ENCODE measurements at regions not wholly inside any gene's neighbourhood (a gene's known extent, or its start where the extent isn't known, plus 50 kb on each side); places are given as distances from the start of the nearest gene placed in this dataset.

DNA sequence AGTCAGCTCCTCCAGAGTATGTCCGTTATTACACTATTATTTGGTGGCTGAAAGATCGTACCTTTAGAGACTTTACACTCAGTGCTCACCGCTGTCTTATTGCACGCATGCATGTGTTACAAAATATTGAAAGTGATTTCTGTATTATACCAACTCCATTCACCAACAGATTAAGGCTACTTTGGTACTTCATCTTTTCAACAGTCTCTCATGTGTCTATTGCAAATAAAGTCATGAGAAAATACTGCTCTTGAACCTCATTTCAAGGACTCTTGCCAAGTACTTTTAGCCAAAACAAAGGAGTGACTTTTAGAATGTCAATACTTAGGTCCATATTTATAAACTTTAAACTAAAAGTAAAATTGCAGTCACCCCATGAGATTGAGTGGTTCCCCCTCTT lies 503.6 kb downstream of the TMEM121 start:
- H3K36me3 ChIP-seq (ENCODE audit: control insufficient read depth, insufficient read depth, low read length), result no peaks in the 10 kb centered on the region
- DNase-seq (no peak), ATAC-seq (no peak)
- Mint-ChIP-seq H3K27me3 (ENCODE audit: low read depth in 2 of 2) (peaks cover 3 to 9% of the 10 kb centered on the region in 2 donors), H3K4me3 (no peak overlapping the region), H3K4me1 (peaks cover 6 to 8% of the 10 kb centered on the region in 2 donors), H3K27ac (no peak overlapping the region), H3K36me3 (no peaks in the 10 kb centered on the region), H3K9me3 (no peaks in the 10 kb centered on the region)
- 92% methylated on average over 2 of the region's 4 CpGs for WGBS (ENCODE audit: insufficient coverage)
- intact Hi-C loops (cut with micrococcal nuclease), result no loop called here
- peaks cover 8% of the 10 kb centered on the region for H3K4me1 ChIP-seq (ENCODE audit: control insufficient read depth, insufficient read depth, low read length)
- H3K27me3 ChIP-seq (ENCODE audit: control insufficient read depth, insufficient read depth, low read length), result peaks cover 7% of the 10 kb centered on the region
- no peak overlapping the region for H3K4me3 ChIP-seq (ENCODE audit: low read length)
- H3K27ac ChIP-seq (ENCODE audit: low read length), result no peak overlapping the region
- TF ChIP-seq, protein P1, sequence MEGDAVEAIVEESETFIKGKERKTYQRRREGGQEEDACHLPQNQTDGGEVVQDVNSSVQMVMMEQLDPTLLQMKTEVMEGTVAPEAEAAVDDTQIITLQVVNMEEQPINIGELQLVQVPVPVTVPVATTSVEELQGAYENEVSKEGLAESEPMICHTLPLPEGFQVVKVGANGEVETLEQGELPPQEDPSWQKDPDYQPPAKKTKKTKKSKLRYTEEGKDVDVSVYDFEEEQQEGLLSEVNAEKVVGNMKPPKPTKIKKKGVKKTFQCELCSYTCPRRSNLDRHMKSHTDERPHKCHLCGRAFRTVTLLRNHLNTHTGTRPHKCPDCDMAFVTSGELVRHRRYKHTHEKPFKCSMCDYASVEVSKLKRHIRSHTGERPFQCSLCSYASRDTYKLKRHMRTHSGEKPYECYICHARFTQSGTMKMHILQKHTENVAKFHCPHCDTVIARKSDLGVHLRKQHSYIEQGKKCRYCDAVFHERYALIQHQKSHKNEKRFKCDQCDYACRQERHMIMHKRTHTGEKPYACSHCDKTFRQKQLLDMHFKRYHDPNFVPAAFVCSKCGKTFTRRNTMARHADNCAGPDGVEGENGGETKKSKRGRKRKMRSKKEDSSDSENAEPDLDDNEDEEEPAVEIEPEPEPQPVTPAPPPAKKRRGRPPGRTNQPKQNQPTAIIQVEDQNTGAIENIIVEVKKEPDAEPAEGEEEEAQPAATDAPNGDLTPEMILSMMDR (IDR thresholded peaks at IDR 0.05), result no peak
- no peaks in the 10 kb centered on the region for H3K9me3 ChIP-seq (ENCODE audit: control insufficient read depth, insufficient read depth, low read length)

DNA sequence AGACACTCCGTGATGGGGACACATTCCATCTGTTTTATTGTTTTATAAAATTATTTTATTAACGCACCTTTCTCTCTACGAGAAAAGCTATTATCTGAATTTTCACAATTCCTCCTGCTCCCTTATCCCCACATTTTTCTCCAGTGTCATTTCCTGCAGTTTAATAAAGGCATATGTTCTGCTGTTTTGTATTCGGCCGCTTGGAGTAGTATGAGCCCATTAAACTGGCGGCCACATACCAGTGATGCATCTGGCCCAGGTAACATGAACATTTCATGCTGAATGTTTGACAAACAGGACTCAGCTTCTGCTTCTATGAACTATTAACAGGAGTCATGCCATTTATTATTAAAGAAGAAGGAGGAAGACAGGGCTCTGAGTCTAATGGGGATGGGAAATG lies 511.0 kb downstream of the TMEM121 start:
- Histone ChIP-seq H3K36me3 (ENCODE audit: control insufficient read depth, insufficient read depth, low read length) (no peaks in the 10 kb centered on the region), H3K4me1 (ENCODE audit: control insufficient read depth, insufficient read depth, low read length) (no peaks in the 10 kb centered on the region), H3K27me3 (ENCODE audit: control insufficient read depth, insufficient read depth, low read length) (no peaks in the 10 kb centered on the region), H3K4me3 (ENCODE audit: low read length) (no peak overlapping the region), H3K9me3 (ENCODE audit: control insufficient read depth, insufficient read depth, low read length) (no peaks in the 10 kb centered on the region), H3K27ac (ENCODE audit: low read length) (no peak overlapping the region)
- Mint-ChIP-seq H3K27me3 (ENCODE audit: low read depth in 2 of 2) (peaks cover 10 to 20% of the 10 kb centered on the region in 2 donors), H3K4me3 (no peak overlapping the region), H3K36me3 (no peaks in the 10 kb centered on the region), H3K27ac (no peak overlapping the region), H3K9me3 (no peaks in the 10 kb centered on the region), H3K4me1 (no peaks in the 10 kb centered on the region)
- ATAC-seq (no peak), DNase-seq (no peak)
- intact Hi-C loops (cut with micrococcal nuclease), result no loop called here
- TF ChIP-seq, protein P1 (IDR thresholded peaks at IDR 0.05), result no peak
- WGBS (ENCODE audit: insufficient coverage), result 83% methylated on average over 5 of the region's 6 CpGs

DNA sequence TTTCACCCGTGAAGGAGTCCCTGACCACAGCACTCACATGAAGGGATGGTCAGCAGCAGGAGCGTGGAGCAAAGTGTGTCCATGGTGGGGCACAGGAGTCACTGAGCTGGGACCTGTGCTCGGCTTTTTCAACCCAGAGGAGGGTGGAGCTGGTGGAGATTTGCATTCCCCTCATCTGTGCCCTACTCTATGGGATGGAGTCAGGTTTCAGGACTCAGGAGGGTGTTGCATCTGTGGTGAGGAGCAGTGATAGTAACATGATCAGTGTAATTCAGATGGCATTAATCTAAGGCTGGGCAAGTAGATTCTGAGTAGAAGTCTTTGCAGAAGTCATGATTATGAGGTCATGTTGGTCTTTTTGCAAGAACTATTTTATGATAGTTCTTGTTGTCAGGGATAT lies 511.9 kb downstream of the TMEM121 start:
- Histone ChIP-seq H3K4me1 (ENCODE audit: control insufficient read depth, insufficient read depth, low read length) (no peaks in the 10 kb centered on the region), H3K36me3 (ENCODE audit: control insufficient read depth, insufficient read depth, low read length) (no peaks in the 10 kb centered on the region), H3K27ac (ENCODE audit: low read length) (no peak overlapping the region), H3K4me3 (ENCODE audit: low read length) (no peak overlapping the region), H3K27me3 (ENCODE audit: control insufficient read depth, insufficient read depth, low read length) (no peaks in the 10 kb centered on the region), H3K9me3 (ENCODE audit: control insufficient read depth, insufficient read depth, low read length) (no peaks in the 10 kb centered on the region)
- H3K36me3 Mint-ChIP-seq, result no peaks in the 10 kb centered on the region
- WGBS (ENCODE audit: insufficient coverage), result 64% methylated on average over 3 of the region's 3 CpGs
- ATAC-seq, result no peak
- H3K4me1 Mint-ChIP-seq, result no peaks in the 10 kb centered on the region
- intact Hi-C loops (cut with micrococcal nuclease), result no loop called here
- H3K9me3 Mint-ChIP-seq, result no peaks in the 10 kb centered on the region
- no peak overlapping the region for H3K27ac Mint-ChIP-seq
- DNase-seq, result no peak
- no peak overlapping the region for H3K4me3 Mint-ChIP-seq
- peaks cover 15 to 29% of the 10 kb centered on the region in 2 donors for H3K27me3 Mint-ChIP-seq (ENCODE audit: low read depth in 2 of 2)
- TF ChIP-seq, protein P1 (IDR thresholded peaks at IDR 0.05), result no peak

DNA sequence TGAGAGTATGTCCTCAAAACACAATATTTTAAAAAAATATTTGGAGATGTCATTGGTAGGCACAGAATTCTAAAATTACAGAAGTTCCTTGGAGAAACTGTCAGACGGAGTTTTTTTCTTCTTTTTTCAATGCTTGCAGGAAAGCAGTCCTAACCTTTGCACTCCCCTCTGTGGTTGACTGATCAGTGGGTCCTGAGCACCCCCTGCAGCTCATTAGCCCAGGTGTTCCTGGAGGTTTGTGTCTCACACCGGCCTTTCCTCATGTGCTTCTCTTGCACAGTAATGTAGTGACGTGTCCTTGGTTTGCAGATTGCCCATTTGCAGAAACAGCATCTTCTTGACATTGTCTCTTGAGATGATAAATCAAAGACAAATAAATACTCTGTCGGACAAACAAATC lies 513.0 kb downstream of the TMEM121 start:
- H3K36me3 Mint-ChIP-seq, result no peaks in the 10 kb centered on the region
- H3K27me3 Mint-ChIP-seq (ENCODE audit: low read depth in 2 of 2), result peaks cover 17 to 38% of the 10 kb centered on the region in 2 donors
- DNase-seq (peak; percentile 32 to 65), ATAC-seq (peak; percentile 65 to 83 (median 81))
- Histone ChIP-seq H3K27me3 (ENCODE audit: control insufficient read depth, insufficient read depth, low read length) (no peaks in the 10 kb centered on the region), H3K9me3 (ENCODE audit: control insufficient read depth, insufficient read depth, low read length) (no peaks in the 10 kb centered on the region), H3K36me3 (ENCODE audit: control insufficient read depth, insufficient read depth, low read length) (no peaks in the 10 kb centered on the region), H3K4me1 (ENCODE audit: control insufficient read depth, insufficient read depth, low read length) (no peaks in the 10 kb centered on the region), H3K4me3 (ENCODE audit: low read length) (no peak overlapping the region), H3K27ac (ENCODE audit: low read length) (no peak overlapping the region)
- intact Hi-C loops (cut with micrococcal nuclease), result no loop called here
- no peak overlapping the region for H3K27ac Mint-ChIP-seq
- H3K4me1 Mint-ChIP-seq, result no peaks in the 10 kb centered on the region
- WGBS (ENCODE audit: insufficient coverage), result 14% methylated on average over 3 of the region's 4 CpGs
- H3K4me3 Mint-ChIP-seq, result no peak overlapping the region
- TF ChIP-seq, protein P1 (IDR thresholded peaks at IDR 0.05), result peak; percentile 50
- H3K9me3 Mint-ChIP-seq, result no peaks in the 10 kb centered on the region

All from natural killer cell (primary cell).